ENCODE measurements at regions not wholly inside any gene's neighbourhood (a gene's known extent, or its start where the extent isn't known, plus 50 kb on each side); places are given as distances from the start of the nearest gene placed in this dataset.

- H3K36me3 ChIP-seq = no peaks in the 10 kb centered on the region
- TF ChIP-seq CTCF (IDR thresholded peaks at IDR 0.05) = no peak
- no peak overlapping the region for H3K4me3 ChIP-seq
- H3K4me1 ChIP-seq (ENCODE audit: control insufficient read depth in 1 of 2, low read depth in 2 of 2) = peaks cover 8 to 34% of the 10 kb centered on the region in 2 donors
- ATAC-seq (ENCODE audit: insufficient number of reproducible peaks, low FRiP score, low read depth) (no peak), DNase-seq (ENCODE audit: low spot score) (no peak)
- no peak overlapping the region for H3K27ac ChIP-seq
- no peaks in the 10 kb centered on the region for H3K9me3 ChIP-seq
- no peaks in the 10 kb centered on the region for H3K27me3 ChIP-seq (replicated peaks; ENCODE audit: insufficient read depth)
These were observed 487.2 kb upstream of the AKR1E2 start for GRCh38 chr10:4338768-4339167.

- TF ChIP-seq CTCF (IDR thresholded peaks at IDR 0.05) = no peak
- ATAC-seq (ENCODE audit: insufficient number of reproducible peaks, low FRiP score, low read depth) (no peak), DNase-seq (ENCODE audit: low spot score) (no peak)
- Histone ChIP-seq H3K27ac (no peak overlapping the region), H3K9me3 (no peaks in the 10 kb centered on the region), H3K4me1 (ENCODE audit: control insufficient read depth in 1 of 2, low read depth in 2 of 2) (peaks cover 8 to 31% of the 10 kb centered on the region in 2 donors), H3K36me3 (no peaks in the 10 kb centered on the region), H3K27me3 (replicated peaks; ENCODE audit: insufficient read depth) (no peaks in the 10 kb centered on the region), H3K4me3 (no peak overlapping the region)
These were observed 488.4 kb upstream of the AKR1E2 start for GRCh38 chr10:4337563-4337962.

GRCh38 chr10:4334871-4335270, 491.1 kb upstream of the AKR1E2 start:
- TF ChIP-seq CTCF (IDR thresholded peaks at IDR 0.05) = no peak
- peaks cover 8 to 18% of the 10 kb centered on the region in 2 donors for H3K4me1 ChIP-seq (ENCODE audit: control insufficient read depth in 1 of 2, low read depth in 2 of 2)
- ATAC-seq (ENCODE audit: insufficient number of reproducible peaks, low FRiP score, low read depth) (no peak), DNase-seq (ENCODE audit: low spot score) (no peak)
- H3K36me3 ChIP-seq = no peaks in the 10 kb centered on the region
- peak overlapping the region; percentile 27 for H3K4me3 ChIP-seq
- H3K27ac ChIP-seq = peak overlapping the region in 1 of 2 donors; percentile 43
- H3K9me3 ChIP-seq = no peaks in the 10 kb centered on the region
- H3K27me3 ChIP-seq (replicated peaks; ENCODE audit: insufficient read depth) = no peaks in the 10 kb centered on the region

- ATAC-seq (ENCODE audit: insufficient number of reproducible peaks, low FRiP score, low read depth) (no peak), DNase-seq (ENCODE audit: low spot score) (no peak)
- Histone ChIP-seq H3K27me3 (replicated peaks; ENCODE audit: insufficient read depth) (no peaks in the 10 kb centered on the region), H3K4me3 (no peak overlapping the region), H3K36me3 (no peaks in the 10 kb centered on the region), H3K9me3 (no peaks in the 10 kb centered on the region), H3K4me1 (ENCODE audit: control insufficient read depth in 1 of 2, low read depth in 2 of 2) (peaks cover 8 to 18% of the 10 kb centered on the region in 2 donors), H3K27ac (no peak overlapping the region)
- TF ChIP-seq CTCF (IDR thresholded peaks at IDR 0.05) = no peak
These were observed 492.0 kb upstream of the AKR1E2 start for GRCh38 chr10:4334015-4334414.

- Histone ChIP-seq H3K4me1 (ENCODE audit: control insufficient read depth in 1 of 2, low read depth in 2 of 2) (peaks cover 8 to 18% of the 10 kb centered on the region in 2 donors), H3K36me3 (no peaks in the 10 kb centered on the region), H3K9me3 (no peaks in the 10 kb centered on the region), H3K27ac (no peak overlapping the region), H3K27me3 (replicated peaks; ENCODE audit: insufficient read depth) (no peaks in the 10 kb centered on the region), H3K4me3 (no peak overlapping the region)
- DNase-seq (ENCODE audit: low spot score) (no peak), ATAC-seq (ENCODE audit: insufficient number of reproducible peaks, low FRiP score, low read depth) (no peak)
- no peak for TF ChIP-seq CTCF (IDR thresholded peaks at IDR 0.05)
These were observed 492.5 kb upstream of the AKR1E2 start for GRCh38 chr10:4333459-4333894.
